GM23338 (cell line): ENCODE measurements at regions not wholly inside any gene's neighbourhood (a gene's known extent, or its start where the extent isn't known, plus 50 kb on each side); places are given as distances from the start of the nearest gene placed in this dataset.

Source experiments
- ATAC-seq: fragments of 200-7000 bp; cut with Tn5 transposase; 3 replicates; pipeline ENCODE4 v1.9.1; 2020
- DNase-seq: peaks from one replicate; pipeline ENCODE4 v3.0.0-alpha.2; 2015; ENCODE audit warnings: low spot score
- H2AFZ ChIP-seq: fragments of 200-600 bp; sonication (generic); 2 replicates; pipeline ENCODE4 v1.8.0; 2016; ENCODE audit warnings: antibody characterized with exemption, mild to moderate bottlenecking, moderate library complexity
- H3F3A ChIP-seq: fragments of 200-600 bp; sonication (generic); replicated peaks from 2 replicates; pipeline ENCODE4 v1.8.0; 2017; ENCODE audit warnings: antibody characterized with exemption, mixed run types, low read depth
- H3K27ac ChIP-seq: fragments of 200-600 bp; sonication (generic); 2 replicates; pipeline ENCODE4 v1.6.1; 2016; ENCODE audit warnings: low read depth
- H3K27me3 ChIP-seq: fragments of 200-600 bp; sonication (generic); 2 replicates; pipeline ENCODE4 v1.8.0; 2016; ENCODE audit warnings: mild to moderate bottlenecking, mixed run types, moderate library complexity; ENCODE audit not compliant: insufficient read depth
- H3K36me3 ChIP-seq: fragments of 200-600 bp; sonication (generic); 2 replicates; pipeline ENCODE4 v1.8.0; 2016; ENCODE audit warnings: mild to moderate bottlenecking; ENCODE audit not compliant: insufficient read depth
- H3K4me1 ChIP-seq: fragments of 200-600 bp; sonication (generic); 2 replicates; pipeline ENCODE4 v1.8.0; 2016; ENCODE audit warnings: mild to moderate bottlenecking, moderate library complexity; ENCODE audit not compliant: insufficient read depth
- H3K4me2 ChIP-seq: fragments of 200-600 bp; sonication (generic); 2 replicates; pipeline ENCODE4 v1.7.1; 2017; ENCODE audit warnings: mixed run types
- H3K4me3 ChIP-seq: fragments of 200-600 bp; sonication (generic); 2 replicates; pipeline ENCODE4 v1.6.1; 2016; ENCODE audit warnings: mixed run types
- H3K79me2 ChIP-seq: fragments of 200-600 bp; sonication (generic); replicated peaks from 2 replicates; pipeline ENCODE4 v1.8.0; 2017; ENCODE audit warnings: mild to moderate bottlenecking; ENCODE audit not compliant: insufficient read depth
- H3K9me2 ChIP-seq: fragments of 200-600 bp; sonication (generic); 2 replicates; pipeline ENCODE4 v1.8.0; 2017; ENCODE audit not compliant: insufficient read depth
- H4K20me1 ChIP-seq: fragments of 200-600 bp; sonication (generic); replicated peaks from 2 replicates; pipeline ENCODE4 v1.8.0; 2017; ENCODE audit warnings: mild to moderate bottlenecking; ENCODE audit not compliant: insufficient read depth
- H3K27ac Mint-ChIP-seq: 2 replicates; pipeline ENCODE4 v1.8.0; 2020; ENCODE audit warnings: inconsistent platforms, mild to moderate bottlenecking, moderate library complexity, mixed read lengths
- H3K27me3 Mint-ChIP-seq: 3 replicates; pipeline ENCODE4 v1.8.0; 2022; ENCODE audit warnings: low read depth, mild to moderate bottlenecking, moderate library complexity, mixed read lengths, inconsistent platforms; ENCODE audit not compliant: insufficient read depth, poor library complexity
- H3K36me3 Mint-ChIP-seq: 3 replicates; pipeline ENCODE4 v1.8.0; 2021; ENCODE audit warnings: low read depth, mild to moderate bottlenecking, inconsistent platforms, moderate library complexity, mixed read lengths
- H3K4me1 Mint-ChIP-seq: 3 replicates; pipeline ENCODE4 v1.8.0; 2020; ENCODE audit warnings: mild to moderate bottlenecking, inconsistent platforms, mixed read lengths
- H3K4me3 Mint-ChIP-seq: 3 replicates; pipeline ENCODE4 v1.8.0; 2021; ENCODE audit warnings: moderate library complexity, mild to moderate bottlenecking, inconsistent platforms, mixed read lengths
- H3K9me3 Mint-ChIP-seq: 3 replicates; pipeline ENCODE4 v1.8.0; 2020; ENCODE audit warnings: moderate library complexity, mild to moderate bottlenecking, inconsistent platforms, mixed read lengths
- CREB1 ChIP-seq: fragments of 250-450 bp; sonication (Bioruptor Pico); IDR thresholded peaks from 2 replicates; pipeline ENCODE4 v1.5.0; 2020; ENCODE audit warnings: low read depth, mild to moderate bottlenecking, moderate library complexity
- EZH2 ChIP-seq: fragments of 200-600 bp; sonication (generic); IDR thresholded peaks from one replicate; pipeline ENCODE4 v1.8.0; 2017; ENCODE audit warnings: antibody characterized with exemption, mild to moderate bottlenecking, low read depth; ENCODE audit not compliant: unreplicated experiment
- EZH2phosphoT487 ChIP-seq: fragments of 200-600 bp; sonication (generic); IDR thresholded peaks from one replicate; pipeline ENCODE4 v1.8.1; 2018; ENCODE audit warnings: antibody characterized with exemption; ENCODE audit not compliant: unreplicated experiment
- JUNB ChIP-seq: IDR thresholded peaks from one replicate; pipeline ENCODE4 v1.6.1; 2016; ENCODE audit warnings: antibody characterized with exemption; ENCODE audit not compliant: unreplicated experiment
- NANOG ChIP-seq: IDR thresholded peaks from 2 replicates; pipeline ENCODE4 v1.6.1; 2016; ENCODE audit warnings: antibody characterized with exemption, borderline replicate concordance
- POLR2AphosphoS5 ChIP-seq: IDR thresholded peaks from 2 replicates; pipeline ENCODE4 v1.6.1; 2016; ENCODE audit warnings: antibody characterized with exemption, low read depth
- REST ChIP-seq: IDR thresholded peaks from one replicate; pipeline ENCODE4 v1.6.1; 2018; ENCODE audit warnings: antibody characterized with exemption; ENCODE audit not compliant: unreplicated experiment
- STAT1 ChIP-seq: IDR thresholded peaks from one replicate; pipeline ENCODE4 v1.6.1; 2016; ENCODE audit warnings: antibody characterized with exemption; ENCODE audit not compliant: unreplicated experiment
- ZNF114 ChIP-seq: fragments of 250-450 bp; sonication (Bioruptor Pico); IDR thresholded peaks from 2 replicates; pipeline ENCODE4 v1.5.0; 2020; ENCODE audit warnings: mild to moderate bottlenecking, moderate library complexity
- ZNF331 ChIP-seq: fragments of 250-450 bp; sonication (Bioruptor Pico); IDR thresholded peaks from 2 replicates; pipeline ENCODE4 v1.5.0; 2020; ENCODE audit warnings: low read depth, mild to moderate bottlenecking, moderate library complexity
- TF ChIP-seq, protein P1 (sequence below), 2 experiments: fragments of 200-600 bp in 1 of 2; sonication (generic) in 1 of 2; conservative IDR thresholded peaks; 2 replicates each; pipeline versions ENCODE4 v1.5.1 to v1.6.1; 2016 to 2017; ENCODE audit warnings: antibody characterized with exemption in 2 of 2, low read depth in 2 of 2, mild to moderate bottlenecking in 2 of 2, moderate library complexity in 1 of 2
- TF ChIP-seq, protein P2 (sequence below): fragments of 250-450 bp; sonication (Bioruptor Pico); IDR thresholded peaks from 2 replicates; pipeline ENCODE4 v1.5.0; 2020; ENCODE audit warnings: mild to moderate bottlenecking, moderate library complexity

DNA sequence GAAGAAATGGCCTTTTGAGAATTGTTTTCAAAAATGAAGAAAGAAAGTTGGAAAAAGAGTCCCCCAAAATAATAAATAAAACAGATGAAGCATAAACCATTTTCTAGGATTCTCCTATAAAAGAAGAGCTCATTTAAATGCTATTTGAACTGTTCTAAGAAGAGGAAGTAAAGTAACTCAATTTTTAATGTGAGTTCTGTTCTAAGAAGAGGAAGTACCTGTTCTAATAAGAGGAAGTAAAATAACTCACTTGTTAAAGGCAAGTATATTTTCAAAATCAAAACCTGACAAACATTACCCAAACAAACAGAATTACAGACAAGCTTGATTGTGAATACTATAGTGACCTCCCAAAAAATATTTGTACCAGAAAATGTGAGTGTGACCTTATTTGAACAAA is 1326.3 kb downstream of the C4orf33 start (continued):
- TF ChIP-seq STAT1 (no peak), ZNF114 (CRISPR knock-in tag) (no peak), JUNB (no peak), EZH2phosphoT487 (no peak)
- TF ChIP-seq, protein P1, sequence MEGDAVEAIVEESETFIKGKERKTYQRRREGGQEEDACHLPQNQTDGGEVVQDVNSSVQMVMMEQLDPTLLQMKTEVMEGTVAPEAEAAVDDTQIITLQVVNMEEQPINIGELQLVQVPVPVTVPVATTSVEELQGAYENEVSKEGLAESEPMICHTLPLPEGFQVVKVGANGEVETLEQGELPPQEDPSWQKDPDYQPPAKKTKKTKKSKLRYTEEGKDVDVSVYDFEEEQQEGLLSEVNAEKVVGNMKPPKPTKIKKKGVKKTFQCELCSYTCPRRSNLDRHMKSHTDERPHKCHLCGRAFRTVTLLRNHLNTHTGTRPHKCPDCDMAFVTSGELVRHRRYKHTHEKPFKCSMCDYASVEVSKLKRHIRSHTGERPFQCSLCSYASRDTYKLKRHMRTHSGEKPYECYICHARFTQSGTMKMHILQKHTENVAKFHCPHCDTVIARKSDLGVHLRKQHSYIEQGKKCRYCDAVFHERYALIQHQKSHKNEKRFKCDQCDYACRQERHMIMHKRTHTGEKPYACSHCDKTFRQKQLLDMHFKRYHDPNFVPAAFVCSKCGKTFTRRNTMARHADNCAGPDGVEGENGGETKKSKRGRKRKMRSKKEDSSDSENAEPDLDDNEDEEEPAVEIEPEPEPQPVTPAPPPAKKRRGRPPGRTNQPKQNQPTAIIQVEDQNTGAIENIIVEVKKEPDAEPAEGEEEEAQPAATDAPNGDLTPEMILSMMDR (conservative IDR thresholded peaks at IDR 0.05; ENCODE audit: low read depth in 2 of 2), result no peak

DNA sequence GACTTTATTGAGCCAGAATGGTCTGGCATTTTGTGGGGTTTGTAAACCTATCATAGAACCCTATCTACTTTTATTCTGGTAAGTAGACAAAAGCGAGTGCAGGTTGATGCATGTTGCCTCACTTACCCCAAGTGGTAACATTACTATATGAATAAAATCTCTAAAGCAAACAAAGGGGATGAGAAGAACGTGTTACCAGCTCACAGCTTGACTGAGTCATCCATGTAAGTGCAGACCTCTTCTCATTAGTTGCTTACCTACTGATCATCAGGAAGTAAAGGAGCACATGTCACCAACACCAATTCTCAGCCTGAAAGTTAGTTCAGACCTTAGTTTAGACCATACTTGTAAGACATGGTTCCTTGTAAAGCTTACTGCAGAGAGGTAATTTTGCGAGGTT is 1328.3 kb downstream of the C4orf33 start:
- DNase-seq, result no peak
- no peaks in the 10 kb centered on the region for H3K27me3 Mint-ChIP-seq
- ATAC-seq, result no peak
- Histone ChIP-seq H4K20me1 (no peaks in the 10 kb centered on the region), H3K4me3 (no peak overlapping the region), H2AFZ (no peak overlapping the region), H3F3A (no peaks in the 10 kb centered on the region), H3K4me2 (no peak overlapping the region), H3K79me2 (no peaks in the 10 kb centered on the region), H3K36me3 (no peaks in the 10 kb centered on the region), H3K9me2 (no peaks in the 10 kb centered on the region), H3K4me1 (no peaks in the 10 kb centered on the region), H3K27ac (no peak overlapping the region), H3K27me3 (no peaks in the 10 kb centered on the region)
- no peak overlapping the region for H3K27ac Mint-ChIP-seq
- H3K4me1 Mint-ChIP-seq, result no peaks in the 10 kb centered on the region
- no peak overlapping the region for H3K4me3 Mint-ChIP-seq
- peaks cover 5% of the 10 kb centered on the region; the same call in 2 of the 3 replicates for H3K9me3 Mint-ChIP-seq
- no peaks in the 10 kb centered on the region for H3K36me3 Mint-ChIP-seq
- TF ChIP-seq JUNB (no peak), ZNF114 (CRISPR knock-in tag) (no peak), POLR2AphosphoS5 (no peak), CREB1 (no peak), STAT1 (no peak), NANOG (no peak), REST (no peak), EZH2phosphoT487 (no peak), ZNF331 (CRISPR knock-in tag) (no peak), EZH2 (no peak)
- TF ChIP-seq, protein P2, sequence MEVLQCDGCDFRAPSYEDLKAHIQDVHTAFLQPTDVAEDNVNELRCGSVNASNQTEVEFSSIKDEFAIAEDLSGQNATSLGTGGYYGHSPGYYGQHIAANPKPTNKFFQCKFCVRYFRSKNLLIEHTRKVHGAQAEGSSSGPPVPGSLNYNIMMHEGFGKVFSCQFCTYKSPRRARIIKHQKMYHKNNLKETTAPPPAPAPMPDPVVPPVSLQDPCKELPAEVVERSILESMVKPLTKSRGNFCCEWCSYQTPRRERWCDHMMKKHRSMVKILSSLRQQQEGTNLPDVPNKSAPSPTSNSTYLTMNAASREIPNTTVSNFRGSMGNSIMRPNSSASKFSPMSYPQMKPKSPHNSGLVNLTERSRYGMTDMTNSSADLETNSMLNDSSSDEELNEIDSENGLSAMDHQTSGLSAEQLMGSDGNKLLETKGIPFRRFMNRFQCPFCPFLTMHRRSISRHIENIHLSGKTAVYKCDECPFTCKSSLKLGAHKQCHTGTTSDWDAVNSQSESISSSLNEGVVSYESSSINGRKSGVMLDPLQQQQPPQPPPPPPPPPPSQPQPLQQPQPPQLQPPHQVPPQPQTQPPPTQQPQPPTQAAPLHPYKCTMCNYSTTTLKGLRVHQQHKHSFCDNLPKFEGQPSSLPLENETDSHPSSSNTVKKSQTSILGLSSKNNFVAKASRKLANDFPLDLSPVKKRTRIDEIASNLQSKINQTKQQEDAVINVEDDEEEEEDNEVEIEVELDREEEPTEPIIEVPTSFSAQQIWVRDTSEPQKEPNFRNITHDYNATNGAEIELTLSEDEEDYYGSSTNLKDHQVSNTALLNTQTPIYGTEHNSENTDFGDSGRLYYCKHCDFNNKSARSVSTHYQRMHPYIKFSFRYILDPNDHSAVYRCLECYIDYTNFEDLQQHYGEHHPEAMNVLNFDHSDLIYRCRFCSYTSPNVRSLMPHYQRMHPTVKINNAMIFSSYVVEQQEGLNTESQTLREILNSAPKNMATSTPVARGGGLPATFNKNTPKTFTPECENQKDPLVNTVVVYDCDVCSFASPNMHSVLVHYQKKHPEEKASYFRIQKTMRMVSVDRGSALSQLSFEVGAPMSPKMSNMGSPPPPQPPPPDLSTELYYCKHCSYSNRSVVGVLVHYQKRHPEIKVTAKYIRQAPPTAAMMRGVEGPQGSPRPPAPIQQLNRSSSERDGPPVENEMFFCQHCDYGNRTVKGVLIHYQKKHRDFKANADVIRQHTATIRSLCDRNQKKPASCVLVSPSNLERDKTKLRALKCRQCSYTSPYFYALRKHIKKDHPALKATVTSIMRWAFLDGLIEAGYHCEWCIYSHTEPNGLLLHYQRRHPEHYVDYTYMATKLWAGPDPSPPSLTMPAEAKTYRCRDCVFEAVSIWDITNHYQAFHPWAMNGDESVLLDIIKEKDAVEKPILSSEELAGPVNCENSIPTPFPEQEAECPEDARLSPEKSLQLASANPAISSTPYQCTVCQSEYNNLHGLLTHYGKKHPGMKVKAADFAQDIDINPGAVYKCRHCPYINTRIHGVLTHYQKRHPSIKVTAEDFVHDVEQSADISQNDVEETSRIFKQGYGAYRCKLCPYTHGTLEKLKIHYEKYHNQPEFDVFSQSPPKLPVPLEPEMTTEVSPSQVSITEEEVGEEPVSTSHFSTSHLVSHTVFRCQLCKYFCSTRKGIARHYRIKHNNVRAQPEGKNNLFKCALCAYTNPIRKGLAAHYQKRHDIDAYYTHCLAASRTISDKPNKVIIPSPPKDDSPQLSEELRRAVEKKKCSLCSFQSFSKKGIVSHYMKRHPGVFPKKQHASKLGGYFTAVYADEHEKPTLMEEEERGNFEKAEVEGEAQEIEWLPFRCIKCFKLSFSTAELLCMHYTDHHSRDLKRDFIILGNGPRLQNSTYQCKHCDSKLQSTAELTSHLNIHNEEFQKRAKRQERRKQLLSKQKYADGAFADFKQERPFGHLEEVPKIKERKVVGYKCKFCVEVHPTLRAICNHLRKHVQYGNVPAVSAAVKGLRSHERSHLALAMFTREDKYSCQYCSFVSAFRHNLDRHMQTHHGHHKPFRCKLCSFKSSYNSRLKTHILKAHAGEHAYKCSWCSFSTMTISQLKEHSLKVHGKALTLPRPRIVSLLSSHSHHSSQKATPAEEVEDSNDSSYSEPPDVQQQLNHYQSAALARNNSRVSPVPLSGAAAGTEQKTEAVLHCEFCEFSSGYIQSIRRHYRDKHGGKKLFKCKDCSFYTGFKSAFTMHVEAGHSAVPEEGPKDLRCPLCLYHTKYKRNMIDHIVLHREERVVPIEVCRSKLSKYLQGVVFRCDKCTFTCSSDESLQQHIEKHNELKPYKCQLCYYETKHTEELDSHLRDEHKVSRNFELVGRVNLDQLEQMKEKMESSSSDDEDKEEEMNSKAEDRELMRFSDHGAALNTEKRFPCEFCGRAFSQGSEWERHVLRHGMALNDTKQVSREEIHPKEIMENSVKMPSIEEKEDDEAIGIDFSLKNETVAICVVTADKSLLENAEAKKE, result no peak
- TF ChIP-seq, protein P1 (conservative IDR thresholded peaks at IDR 0.05; ENCODE audit: low read depth in 2 of 2), result no peak
